Spleen (tissue), 11 donors: ENCODE measurements at regions not wholly inside any gene's neighbourhood (a gene's known extent, or its start where the extent isn't known, plus 50 kb on each side); places are given as distances from the start of the nearest gene placed in this dataset.

Experiments used
- DNase-seq: peaks from one replicate; pipeline ENCODE4 v3.0.0-alpha.2; 2020
- H3K27ac ChIP-seq, 8 donors: fragments of 200-600 bp; sonication (generic) in 7 of 8; 1 replicate in 4 of 8; 2 replicates in 4 of 8; pipeline versions ENCODE4 v1.5.0 to v1.8.0; 2016 to 2021; ENCODE audit warnings: inconsistent platforms in 4 of 8, mild to moderate bottlenecking in 4 of 8, moderate library complexity in 1 of 8
- H3K27me3 ChIP-seq, 7 donors: fragments of 200-600 bp; sonication (generic) in 6 of 7; replicated peaks in 1 of 7; 1 replicate in 4 of 7; 2 replicates in 3 of 7; pipeline versions ENCODE4 v1.5.0 to v1.8.0; 2016 to 2021; ENCODE audit warnings: inconsistent platforms in 3 of 7, mild to moderate bottlenecking in 1 of 7
- H3K36me3 ChIP-seq, 6 donors: fragments of 200-600 bp; sonication (generic) in 5 of 6; 1 replicate in 4 of 6; 2 replicates in 2 of 6; pipeline versions ENCODE4 v1.5.0 to v1.8.0; 2016 to 2021; ENCODE audit warnings: inconsistent platforms in 2 of 6
- H3K4me1 ChIP-seq, 6 donors: fragments of 200-600 bp; sonication (generic) in 5 of 6; 1 replicate in 3 of 6; 2 replicates in 3 of 6; pipeline versions ENCODE4 v1.5.0 to v1.8.0; 2016 to 2021; ENCODE audit warnings: inconsistent platforms in 3 of 6
- H3K4me3 ChIP-seq, 8 donors: fragments of 200-600 bp; sonication (generic) in 7 of 8; 1 replicate in 4 of 8; 2 replicates in 4 of 8; pipeline versions ENCODE4 v1.5.0 to v1.8.0; 2016 to 2021; ENCODE audit warnings: inconsistent platforms in 4 of 8, mild to moderate bottlenecking in 4 of 8, moderate library complexity in 2 of 8
- H3K9me3 ChIP-seq, 8 donors: fragments of 200-600 bp; sonication (generic) in 7 of 8; 1 replicate in 4 of 8; 2 replicates in 4 of 8; pipeline versions ENCODE4 v1.5.0 to v1.8.0; 2016 to 2021; ENCODE audit warnings: inconsistent platforms in 4 of 8
- POLR2A ChIP-seq, 3 donors: fragments of 450-650 bp; IDR thresholded peaks; one replicate each; pipeline ENCODE4 v1.5.1; 2017; ENCODE audit warnings: antibody characterized with exemption in 3 of 3, mild to moderate bottlenecking in 1 of 3
- POLR2AphosphoS5 ChIP-seq, 3 donors: sonication (generic); formaldehyde crosslinking; IDR thresholded peaks; one replicate each; pipeline ENCODE4 v1.5.1; 2017; ENCODE audit warnings: antibody characterized with exemption in 3 of 3
- WGBS, 5 donors: extraction: QIAGEN DNeasy Blood & Tissue Kit in 3 of 5; methylation state at CpG; one replicate each; pipeline versions ENCODE4 v1.1.5 to v1.1.7; 2013 to 2018; 5-methylcytosine and 5-hydroxymethylcytosine counted together
- intact Hi-C: fragments of 100-400 bp; cut with DNase I; formaldehyde crosslinking; loops from one replicate; pipeline ENCODE4 v1.15.0; 2023; ENCODE audit warnings: low total_unique reads
- TF ChIP-seq, protein P1 (sequence below), 11 experiments: fragments of 200-600 bp in 7 of 11; fragments of 450-650 bp in 4 of 11; sonication (generic) in 4 of 11; IDR thresholded peaks in 8 of 11; conservative IDR thresholded peaks in 3 of 11; 1 replicate in 7 of 11; 2 replicates in 4 of 11; pipeline versions ENCODE4 v1.4.0 to v1.8.0; 2016 to 2021; ENCODE audit warnings: antibody characterized with exemption in 11 of 11, inconsistent platforms in 4 of 11, mild to moderate bottlenecking in 1 of 11
- donor health status: healthy with polysubstance abuse.
- donor health status: DM: no; HTN: no; CAD: no; lungs with moderate emphysema.
- donor health status: DM: no; HTN: no; CAD: no.
- donor health status: Bipolar disorder and iron deficiency.
- donor health status: healthy.
- donor health status: DM: no; HTN: no; CAD: no.
- donor health status: DM: yes; HTN: yes; CAD: no.

DNA sequence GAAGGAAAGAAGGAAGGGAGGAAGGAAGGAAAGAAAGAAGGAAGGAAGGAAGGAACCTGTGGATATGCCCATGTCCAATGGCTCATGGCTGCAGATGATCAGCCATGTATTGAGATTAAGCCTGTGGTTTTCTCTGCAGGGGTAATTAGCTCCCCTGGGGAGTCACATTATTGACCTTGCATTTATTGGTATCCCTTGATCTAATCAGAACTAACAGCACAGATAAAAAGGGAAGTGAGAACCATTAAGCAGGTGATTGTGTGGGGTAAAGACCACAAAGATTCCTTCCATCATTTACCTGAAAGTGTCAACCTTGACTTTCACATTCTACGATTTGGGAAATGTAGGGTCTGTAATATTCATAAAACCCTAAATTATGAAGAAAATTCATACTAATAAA lies 390.7 kb downstream of the BRINP2 start:
- Histone ChIP-seq H3K27me3 (no peaks in the 10 kb centered on the region), H3K27ac (no peak overlapping the region), H3K4me1 (no peaks in the 10 kb centered on the region), H3K4me3 (no peak overlapping the region), H3K9me3 (peaks cover 0 to 35% (median 9%) of the 10 kb centered on the region in 8 donors), H3K36me3 (no peaks in the 10 kb centered on the region)
- 73 to 88% (median 80%) methylated on average over 1 of the region's 1 CpG for WGBS, 5 donors
- intact Hi-C loops = no loop called here
- no peak for DNase-seq
- TF ChIP-seq POLR2A (IDR thresholded peaks at IDR 0.05) (no peak), POLR2AphosphoS5 (IDR thresholded peaks at IDR 0.05) (no peak)
- TF ChIP-seq, protein P1, sequence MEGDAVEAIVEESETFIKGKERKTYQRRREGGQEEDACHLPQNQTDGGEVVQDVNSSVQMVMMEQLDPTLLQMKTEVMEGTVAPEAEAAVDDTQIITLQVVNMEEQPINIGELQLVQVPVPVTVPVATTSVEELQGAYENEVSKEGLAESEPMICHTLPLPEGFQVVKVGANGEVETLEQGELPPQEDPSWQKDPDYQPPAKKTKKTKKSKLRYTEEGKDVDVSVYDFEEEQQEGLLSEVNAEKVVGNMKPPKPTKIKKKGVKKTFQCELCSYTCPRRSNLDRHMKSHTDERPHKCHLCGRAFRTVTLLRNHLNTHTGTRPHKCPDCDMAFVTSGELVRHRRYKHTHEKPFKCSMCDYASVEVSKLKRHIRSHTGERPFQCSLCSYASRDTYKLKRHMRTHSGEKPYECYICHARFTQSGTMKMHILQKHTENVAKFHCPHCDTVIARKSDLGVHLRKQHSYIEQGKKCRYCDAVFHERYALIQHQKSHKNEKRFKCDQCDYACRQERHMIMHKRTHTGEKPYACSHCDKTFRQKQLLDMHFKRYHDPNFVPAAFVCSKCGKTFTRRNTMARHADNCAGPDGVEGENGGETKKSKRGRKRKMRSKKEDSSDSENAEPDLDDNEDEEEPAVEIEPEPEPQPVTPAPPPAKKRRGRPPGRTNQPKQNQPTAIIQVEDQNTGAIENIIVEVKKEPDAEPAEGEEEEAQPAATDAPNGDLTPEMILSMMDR (IDR thresholded peaks at IDR 0.05 in 8 of 11, conservative IDR thresholded peaks at IDR 0.05 in 3 of 11) = no peak

DNA sequence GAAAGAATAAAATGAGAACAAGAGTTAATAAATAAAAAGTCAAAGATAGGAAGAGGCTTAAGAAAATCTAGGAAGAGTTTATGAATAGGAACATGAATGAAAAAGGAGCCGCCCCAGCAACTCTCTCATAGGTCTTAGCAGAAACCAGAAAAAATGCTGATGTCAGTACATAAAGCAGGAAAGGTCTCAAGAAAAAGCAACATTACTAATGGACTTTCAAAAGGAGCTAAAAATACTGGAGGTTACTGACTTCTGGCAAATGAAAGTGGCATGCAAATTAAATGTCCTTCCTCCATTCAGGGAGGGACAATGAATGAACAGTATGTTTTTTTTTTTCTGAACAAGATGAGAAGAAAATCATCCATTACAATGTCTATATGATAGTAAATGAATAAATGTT lies 387.6 kb downstream of the BRINP2 start:
- DNase-seq = no peak
- TF ChIP-seq POLR2AphosphoS5 (IDR thresholded peaks at IDR 0.05) (no peak), POLR2A (IDR thresholded peaks at IDR 0.05) (no peak)
- TF ChIP-seq, protein P1 (IDR thresholded peaks at IDR 0.05 in 8 of 11, conservative IDR thresholded peaks at IDR 0.05 in 3 of 11) = no peak
- H3K4me3 ChIP-seq = no peak overlapping the region
- H3K27me3 ChIP-seq = no peaks in the 10 kb centered on the region
- H3K9me3 ChIP-seq = peaks cover 0 to 62% (median 29%) of the 10 kb centered on the region in 8 donors
- H3K27ac ChIP-seq = peak overlapping the region in 2 of 8 donors; percentile 3 to 11
- WGBS, 5 donors = 65 to 86% (median 79%) methylated on average over 1 of the region's 1 CpG
- no peaks in the 10 kb centered on the region for H3K4me1 ChIP-seq
- H3K36me3 ChIP-seq = no peaks in the 10 kb centered on the region
- intact Hi-C loops = no loop called here

DNA sequence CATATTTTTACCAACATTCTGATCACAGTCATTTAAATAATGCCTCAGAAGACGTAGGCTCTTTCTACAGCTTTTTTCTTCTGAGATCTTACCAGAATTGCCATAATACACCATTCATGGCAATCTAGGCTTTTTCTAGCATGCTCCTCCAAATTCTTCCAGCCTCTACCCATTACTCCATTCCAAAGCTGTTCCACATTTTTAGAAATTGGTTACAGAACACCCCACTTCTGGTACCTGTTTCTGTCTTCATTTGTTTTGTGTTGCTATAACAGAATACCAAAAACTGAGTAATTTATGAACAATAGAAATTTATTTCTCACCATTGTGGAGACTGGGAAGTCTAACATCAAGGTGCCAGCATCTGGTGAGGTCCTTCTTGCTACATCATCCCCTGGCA lies 385.4 kb downstream of the BRINP2 start:
- H3K4me3 ChIP-seq = no peak overlapping the region
- no peaks in the 10 kb centered on the region for H3K27me3 ChIP-seq
- no peak for TF ChIP-seq POLR2AphosphoS5 (IDR thresholded peaks at IDR 0.05)
- TF ChIP-seq, protein P1 (IDR thresholded peaks at IDR 0.05 in 8 of 11, conservative IDR thresholded peaks at IDR 0.05 in 3 of 11) = no peak
- TF ChIP-seq POLR2A (IDR thresholded peaks at IDR 0.05) = no peak
- WGBS, 5 donors = 48 to 68% (median 67%) methylated on average over 1 of the region's 1 CpG
- peaks cover 0 to 60% (median 27%) of the 10 kb centered on the region in 8 donors for H3K9me3 ChIP-seq
- H3K27ac ChIP-seq = no peak overlapping the region
- H3K4me1 ChIP-seq = no peaks in the 10 kb centered on the region
- intact Hi-C loops = no loop called here
- no peak for DNase-seq
- no peaks in the 10 kb centered on the region for H3K36me3 ChIP-seq

DNA sequence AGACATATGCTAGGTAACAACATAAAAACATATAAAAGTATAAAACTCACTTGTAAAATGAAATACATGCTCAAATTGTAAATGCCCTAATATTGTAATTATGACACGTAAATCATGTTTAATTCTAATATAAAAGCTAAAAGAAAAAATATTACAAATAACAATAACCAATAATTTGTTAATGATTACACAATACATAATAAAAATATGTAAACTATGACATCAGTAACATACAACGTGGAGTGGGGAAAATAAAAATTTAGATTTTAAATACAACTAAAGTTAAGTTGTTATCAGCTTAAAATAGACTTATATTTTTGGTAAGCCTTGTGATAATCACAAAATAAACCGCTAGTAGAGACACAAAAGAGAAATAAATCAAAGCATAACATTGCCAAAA lies 376.4 kb downstream of the BRINP2 start:
- H3K27ac ChIP-seq = no peak overlapping the region
- no peak for TF ChIP-seq POLR2A (IDR thresholded peaks at IDR 0.05)
- TF ChIP-seq POLR2AphosphoS5 (IDR thresholded peaks at IDR 0.05) = no peak
- TF ChIP-seq, protein P1 (IDR thresholded peaks at IDR 0.05 in 8 of 11, conservative IDR thresholded peaks at IDR 0.05 in 3 of 11) = no peak
- 72 to 81% (median 74%) methylated on average over 3 of the region's 3 CpGs for WGBS, 5 donors
- no peak overlapping the region for H3K4me3 ChIP-seq
- H3K27me3 ChIP-seq = no peaks in the 10 kb centered on the region
- no peak for DNase-seq
- no peaks in the 10 kb centered on the region for H3K4me1 ChIP-seq
- intact Hi-C loops = no loop called here
- peaks cover 0 to 12% (median 2%) of the 10 kb centered on the region in 8 donors for H3K9me3 ChIP-seq
- no peaks in the 10 kb centered on the region for H3K36me3 ChIP-seq
